H1 (cell line): ENCODE measurements at regions not wholly inside any gene's neighbourhood (a gene's known extent, or its start where the extent isn't known, plus 50 kb on each side); places are given as distances from the start of the nearest gene placed in this dataset.

ENCODE experiments used
- BCL11A ChIP-seq, 2 experiments: IDR thresholded peaks; one replicate each; pipeline ENCODE4 v1.6.1; 2011; ENCODE audit warnings: low read depth in 2 of 2, low read length in 2 of 2, mild to moderate bottlenecking in 2 of 2
- GTF2F1 ChIP-seq: IDR thresholded peaks from 2 replicates; pipeline ENCODE4 v1.6.1; 2012; ENCODE audit warnings: low read depth, low read length, improper control_type of control experiment, borderline replicate concordance
- NRF1 ChIP-seq: IDR thresholded peaks from 2 replicates; pipeline ENCODE4 v1.6.1; 2011; ENCODE audit warnings: mild to moderate bottlenecking, low read depth, low read length, improper control_type of control experiment
- POU5F1 ChIP-seq: IDR thresholded peaks from 2 replicates; pipeline ENCODE4 v1.6.1; 2011; ENCODE audit warnings: low read depth, mild to moderate bottlenecking, low read length, moderate library complexity
- RFX5 ChIP-seq: IDR thresholded peaks from 2 replicates; pipeline ENCODE4 v1.6.1; 2011; ENCODE audit warnings: low read depth, low read length, improper control_type of control experiment, borderline replicate concordance
- SP4 ChIP-seq: IDR thresholded peaks from 2 replicates; pipeline ENCODE4 v1.6.1; 2012; ENCODE audit warnings: low read length, inconsistent platforms
- TF ChIP-seq, protein P1 (sequence below): fragments of 300-600 bp; sonication (generic); IDR thresholded peaks from 2 replicates; pipeline ENCODE4 v1.7.1; 2012; ENCODE audit warnings: low read length, moderate library complexity, mild to moderate bottlenecking, inconsistent platforms; ENCODE audit not compliant: insufficient replicate concordance
- TF ChIP-seq, protein P2 (sequence below): IDR thresholded peaks from 2 replicates; pipeline ENCODE4 v1.6.1; 2012; ENCODE audit warnings: inconsistent platforms

DNA sequence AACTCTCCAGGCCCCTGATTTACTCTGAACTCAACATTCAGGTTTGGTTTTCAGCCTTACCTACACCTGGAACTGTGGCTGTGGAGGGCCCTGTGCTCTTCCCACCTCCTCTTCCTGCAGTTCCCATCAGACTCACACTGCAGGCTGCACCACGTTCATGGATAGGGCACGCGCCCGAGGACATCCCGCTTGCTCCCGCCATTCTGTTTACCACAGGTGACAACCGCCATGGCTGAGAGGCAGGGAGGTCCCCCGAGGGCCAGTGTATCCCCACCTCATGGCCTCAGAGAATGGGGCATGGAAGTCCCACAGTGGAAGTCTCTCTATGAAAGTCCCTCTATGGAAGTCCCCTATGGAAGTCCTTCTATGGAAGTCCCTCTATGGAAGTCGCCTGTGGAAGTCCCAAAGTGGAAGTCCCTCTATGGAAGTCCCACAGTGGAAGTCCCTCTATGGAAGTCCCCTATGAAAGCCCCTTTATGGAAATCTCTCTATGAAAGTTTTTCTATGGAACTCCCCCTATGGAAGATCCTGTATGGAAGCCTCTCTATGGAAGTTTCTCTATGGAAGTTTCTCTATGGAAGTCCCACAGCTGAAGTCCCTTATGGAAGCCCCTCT is 358.4 kb upstream of the SALL3 start (continued):
- TF ChIP-seq, protein P1, sequence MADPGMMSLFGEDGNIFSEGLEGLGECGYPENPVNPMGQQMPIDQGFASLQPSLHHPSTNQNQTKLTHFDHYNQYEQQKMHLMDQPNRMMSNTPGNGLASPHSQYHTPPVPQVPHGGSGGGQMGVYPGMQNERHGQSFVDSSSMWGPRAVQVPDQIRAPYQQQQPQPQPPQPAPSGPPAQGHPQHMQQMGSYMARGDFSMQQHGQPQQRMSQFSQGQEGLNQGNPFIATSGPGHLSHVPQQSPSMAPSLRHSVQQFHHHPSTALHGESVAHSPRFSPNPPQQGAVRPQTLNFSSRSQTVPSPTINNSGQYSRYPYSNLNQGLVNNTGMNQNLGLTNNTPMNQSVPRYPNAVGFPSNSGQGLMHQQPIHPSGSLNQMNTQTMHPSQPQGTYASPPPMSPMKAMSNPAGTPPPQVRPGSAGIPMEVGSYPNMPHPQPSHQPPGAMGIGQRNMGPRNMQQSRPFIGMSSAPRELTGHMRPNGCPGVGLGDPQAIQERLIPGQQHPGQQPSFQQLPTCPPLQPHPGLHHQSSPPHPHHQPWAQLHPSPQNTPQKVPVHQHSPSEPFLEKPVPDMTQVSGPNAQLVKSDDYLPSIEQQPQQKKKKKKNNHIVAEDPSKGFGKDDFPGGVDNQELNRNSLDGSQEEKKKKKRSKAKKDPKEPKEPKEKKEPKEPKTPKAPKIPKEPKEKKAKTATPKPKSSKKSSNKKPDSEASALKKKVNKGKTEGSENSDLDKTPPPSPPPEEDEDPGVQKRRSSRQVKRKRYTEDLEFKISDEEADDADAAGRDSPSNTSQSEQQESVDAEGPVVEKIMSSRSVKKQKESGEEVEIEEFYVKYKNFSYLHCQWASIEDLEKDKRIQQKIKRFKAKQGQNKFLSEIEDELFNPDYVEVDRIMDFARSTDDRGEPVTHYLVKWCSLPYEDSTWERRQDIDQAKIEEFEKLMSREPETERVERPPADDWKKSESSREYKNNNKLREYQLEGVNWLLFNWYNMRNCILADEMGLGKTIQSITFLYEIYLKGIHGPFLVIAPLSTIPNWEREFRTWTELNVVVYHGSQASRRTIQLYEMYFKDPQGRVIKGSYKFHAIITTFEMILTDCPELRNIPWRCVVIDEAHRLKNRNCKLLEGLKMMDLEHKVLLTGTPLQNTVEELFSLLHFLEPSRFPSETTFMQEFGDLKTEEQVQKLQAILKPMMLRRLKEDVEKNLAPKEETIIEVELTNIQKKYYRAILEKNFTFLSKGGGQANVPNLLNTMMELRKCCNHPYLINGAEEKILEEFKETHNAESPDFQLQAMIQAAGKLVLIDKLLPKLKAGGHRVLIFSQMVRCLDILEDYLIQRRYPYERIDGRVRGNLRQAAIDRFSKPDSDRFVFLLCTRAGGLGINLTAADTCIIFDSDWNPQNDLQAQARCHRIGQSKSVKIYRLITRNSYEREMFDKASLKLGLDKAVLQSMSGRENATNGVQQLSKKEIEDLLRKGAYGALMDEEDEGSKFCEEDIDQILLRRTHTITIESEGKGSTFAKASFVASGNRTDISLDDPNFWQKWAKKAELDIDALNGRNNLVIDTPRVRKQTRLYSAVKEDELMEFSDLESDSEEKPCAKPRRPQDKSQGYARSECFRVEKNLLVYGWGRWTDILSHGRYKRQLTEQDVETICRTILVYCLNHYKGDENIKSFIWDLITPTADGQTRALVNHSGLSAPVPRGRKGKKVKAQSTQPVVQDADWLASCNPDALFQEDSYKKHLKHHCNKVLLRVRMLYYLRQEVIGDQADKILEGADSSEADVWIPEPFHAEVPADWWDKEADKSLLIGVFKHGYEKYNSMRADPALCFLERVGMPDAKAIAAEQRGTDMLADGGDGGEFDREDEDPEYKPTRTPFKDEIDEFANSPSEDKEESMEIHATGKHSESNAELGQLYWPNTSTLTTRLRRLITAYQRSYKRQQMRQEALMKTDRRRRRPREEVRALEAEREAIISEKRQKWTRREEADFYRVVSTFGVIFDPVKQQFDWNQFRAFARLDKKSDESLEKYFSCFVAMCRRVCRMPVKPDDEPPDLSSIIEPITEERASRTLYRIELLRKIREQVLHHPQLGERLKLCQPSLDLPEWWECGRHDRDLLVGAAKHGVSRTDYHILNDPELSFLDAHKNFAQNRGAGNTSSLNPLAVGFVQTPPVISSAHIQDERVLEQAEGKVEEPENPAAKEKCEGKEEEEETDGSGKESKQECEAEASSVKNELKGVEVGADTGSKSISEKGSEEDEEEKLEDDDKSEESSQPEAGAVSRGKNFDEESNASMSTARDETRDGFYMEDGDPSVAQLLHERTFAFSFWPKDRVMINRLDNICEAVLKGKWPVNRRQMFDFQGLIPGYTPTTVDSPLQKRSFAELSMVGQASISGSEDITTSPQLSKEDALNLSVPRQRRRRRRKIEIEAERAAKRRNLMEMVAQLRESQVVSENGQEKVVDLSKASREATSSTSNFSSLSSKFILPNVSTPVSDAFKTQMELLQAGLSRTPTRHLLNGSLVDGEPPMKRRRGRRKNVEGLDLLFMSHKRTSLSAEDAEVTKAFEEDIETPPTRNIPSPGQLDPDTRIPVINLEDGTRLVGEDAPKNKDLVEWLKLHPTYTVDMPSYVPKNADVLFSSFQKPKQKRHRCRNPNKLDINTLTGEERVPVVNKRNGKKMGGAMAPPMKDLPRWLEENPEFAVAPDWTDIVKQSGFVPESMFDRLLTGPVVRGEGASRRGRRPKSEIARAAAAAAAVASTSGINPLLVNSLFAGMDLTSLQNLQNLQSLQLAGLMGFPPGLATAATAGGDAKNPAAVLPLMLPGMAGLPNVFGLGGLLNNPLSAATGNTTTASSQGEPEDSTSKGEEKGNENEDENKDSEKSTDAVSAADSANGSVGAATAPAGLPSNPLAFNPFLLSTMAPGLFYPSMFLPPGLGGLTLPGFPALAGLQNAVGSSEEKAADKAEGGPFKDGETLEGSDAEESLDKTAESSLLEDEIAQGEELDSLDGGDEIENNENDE, result no peak
- TF ChIP-seq, protein P2, sequence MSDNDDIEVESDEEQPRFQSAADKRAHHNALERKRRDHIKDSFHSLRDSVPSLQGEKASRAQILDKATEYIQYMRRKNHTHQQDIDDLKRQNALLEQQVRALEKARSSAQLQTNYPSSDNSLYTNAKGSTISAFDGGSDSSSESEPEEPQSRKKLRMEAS, result no peak
- no peak for TF ChIP-seq BCL11A (IDR thresholded peaks at IDR 0.05; ENCODE audit: low read depth in 2 of 2, low read length in 2 of 2)
- no peak for TF ChIP-seq GTF2F1
- no peak for TF ChIP-seq NRF1
- TF ChIP-seq POU5F1, result no peak
- no peak for TF ChIP-seq RFX5
- TF ChIP-seq SP4, result no peak
